KMS-11 (cell line): ENCODE measurements at regions not wholly inside any gene's neighbourhood (a gene's known extent, or its start where the extent isn't known, plus 50 kb on each side); places are given as distances from the start of the nearest gene placed in this dataset.

ENCODE experiments used
- H2AFZ ChIP-seq: fragments of 200-600 bp; sonication (generic); 2 replicates; pipeline ENCODE4 v1.6.1; 2016; ENCODE audit warnings: antibody characterized with exemption, mixed run types, low read depth
- H3K27ac ChIP-seq: fragments of 200-600 bp; sonication (generic); 2 replicates; pipeline ENCODE4 v1.6.1; 2016; ENCODE audit warnings: mild to moderate bottlenecking, mixed run types
- H3K27me3 ChIP-seq: fragments of 200-600 bp; sonication (generic); 2 replicates; pipeline ENCODE4 v1.6.1; 2017; ENCODE audit warnings: mild to moderate bottlenecking, low read depth, mixed run types, moderate library complexity; ENCODE audit not compliant: insufficient read depth
- H3K36me3 ChIP-seq: fragments of 200-600 bp; sonication (generic); 2 replicates; pipeline ENCODE4 v1.6.1; 2017; ENCODE audit warnings: mild to moderate bottlenecking, mixed run types; ENCODE audit not compliant: insufficient read depth
- H3K4me1 ChIP-seq: fragments of 200-600 bp; sonication (generic); 2 replicates; pipeline ENCODE4 v1.6.1; 2016; ENCODE audit warnings: mild to moderate bottlenecking, low read depth, mixed run types; ENCODE audit not compliant: poor library complexity, severe bottlenecking
- H3K4me2 ChIP-seq: fragments of 200-600 bp; sonication (generic); 2 replicates; pipeline ENCODE4 v1.7.0; 2016; ENCODE audit warnings: mild to moderate bottlenecking, mixed run types
- H3K4me3 ChIP-seq: fragments of 200-600 bp; sonication (generic); IDR thresholded peaks from 2 replicates; pipeline ENCODE4 v1.6.1; 2017; ENCODE audit warnings: low read depth, low read length, mixed read lengths; ENCODE audit not compliant: insufficient read depth
- H3K79me2 ChIP-seq: fragments of 200-600 bp; sonication (generic); 2 replicates; pipeline ENCODE4 v1.6.1; 2016; ENCODE audit warnings: low read depth, mixed run types; ENCODE audit not compliant: insufficient read depth
- H3K9ac ChIP-seq: fragments of 200-600 bp; sonication (generic); 2 replicates; pipeline ENCODE4 v1.6.1; 2016; ENCODE audit warnings: mild to moderate bottlenecking, mixed run types
- H4K20me1 ChIP-seq: fragments of 200-600 bp; sonication (generic); 2 replicates; pipeline ENCODE4 v1.6.1; 2016; ENCODE audit warnings: mild to moderate bottlenecking, mixed run types; ENCODE audit not compliant: insufficient read depth
- TF ChIP-seq, protein P1 (sequence below): fragments of 200-600 bp; sonication (generic); conservative IDR thresholded peaks from 2 replicates; pipeline ENCODE4 v1.6.1; 2017; ENCODE audit warnings: low read depth, mild to moderate bottlenecking, antibody characterized with exemption, low read length, moderate library complexity, mixed read lengths

DNA sequence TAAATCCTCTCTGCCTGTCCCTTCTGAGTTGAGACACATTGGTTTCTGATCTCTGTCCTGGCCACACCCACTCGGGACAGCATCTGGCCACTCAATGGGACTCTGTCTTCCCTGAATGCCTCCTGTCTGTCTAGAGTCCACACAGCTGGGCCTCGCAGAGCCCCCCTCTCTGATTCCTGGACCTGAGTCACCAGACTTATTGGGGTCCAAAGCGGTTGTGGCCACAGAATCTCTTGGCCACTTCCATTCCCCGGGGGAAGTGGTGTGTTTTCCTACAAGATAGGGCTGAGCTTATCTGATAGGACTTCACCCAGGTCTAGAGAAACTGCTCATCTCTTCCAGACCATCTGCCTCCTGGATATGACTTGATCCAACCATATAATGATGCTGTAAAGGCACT lies 57.4 kb upstream of the WNT11 start:
- Histone ChIP-seq H3K36me3 (no peaks in the 10 kb centered on the region), H3K4me1 (no peaks in the 10 kb centered on the region), H3K4me2 (no peak overlapping the region), H3K79me2 (no peaks in the 10 kb centered on the region), H3K4me3 (no peak overlapping the region), H3K27me3 (no peaks in the 10 kb centered on the region), H3K9ac (no peak overlapping the region), H3K27ac (no peak overlapping the region), H4K20me1 (no peaks in the 10 kb centered on the region), H2AFZ (no peak overlapping the region)
- TF ChIP-seq, protein P1, sequence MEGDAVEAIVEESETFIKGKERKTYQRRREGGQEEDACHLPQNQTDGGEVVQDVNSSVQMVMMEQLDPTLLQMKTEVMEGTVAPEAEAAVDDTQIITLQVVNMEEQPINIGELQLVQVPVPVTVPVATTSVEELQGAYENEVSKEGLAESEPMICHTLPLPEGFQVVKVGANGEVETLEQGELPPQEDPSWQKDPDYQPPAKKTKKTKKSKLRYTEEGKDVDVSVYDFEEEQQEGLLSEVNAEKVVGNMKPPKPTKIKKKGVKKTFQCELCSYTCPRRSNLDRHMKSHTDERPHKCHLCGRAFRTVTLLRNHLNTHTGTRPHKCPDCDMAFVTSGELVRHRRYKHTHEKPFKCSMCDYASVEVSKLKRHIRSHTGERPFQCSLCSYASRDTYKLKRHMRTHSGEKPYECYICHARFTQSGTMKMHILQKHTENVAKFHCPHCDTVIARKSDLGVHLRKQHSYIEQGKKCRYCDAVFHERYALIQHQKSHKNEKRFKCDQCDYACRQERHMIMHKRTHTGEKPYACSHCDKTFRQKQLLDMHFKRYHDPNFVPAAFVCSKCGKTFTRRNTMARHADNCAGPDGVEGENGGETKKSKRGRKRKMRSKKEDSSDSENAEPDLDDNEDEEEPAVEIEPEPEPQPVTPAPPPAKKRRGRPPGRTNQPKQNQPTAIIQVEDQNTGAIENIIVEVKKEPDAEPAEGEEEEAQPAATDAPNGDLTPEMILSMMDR: no peak

DNA sequence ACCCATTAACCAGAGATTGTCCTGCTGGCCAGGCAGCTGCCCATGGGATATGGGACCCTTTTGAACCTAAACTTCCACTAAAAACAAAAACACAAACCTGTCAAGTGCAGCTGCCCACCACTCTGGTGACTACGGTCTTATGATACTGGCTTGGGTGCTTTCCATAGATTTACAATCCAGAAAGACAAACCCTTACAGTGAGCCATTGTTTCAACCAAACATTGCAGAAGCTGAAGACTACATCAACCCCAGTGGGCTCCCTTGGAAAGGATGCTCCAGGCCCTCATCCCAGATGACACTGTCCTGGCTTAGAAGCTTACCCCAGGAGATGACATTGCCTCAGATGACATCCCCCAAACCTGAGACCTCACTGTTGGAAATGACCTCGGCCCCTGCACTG lies 56.9 kb upstream of the WNT11 start:
- H3K79me2 ChIP-seq: no peaks in the 10 kb centered on the region
- H3K27me3 ChIP-seq: no peaks in the 10 kb centered on the region
- TF ChIP-seq, protein P1: no peak
- H3K27ac ChIP-seq: no peak overlapping the region
- no peak overlapping the region for H3K4me2 ChIP-seq
- no peaks in the 10 kb centered on the region for H3K4me1 ChIP-seq
- no peaks in the 10 kb centered on the region for H4K20me1 ChIP-seq
- no peak overlapping the region for H2AFZ ChIP-seq
- no peaks in the 10 kb centered on the region for H3K36me3 ChIP-seq
- H3K4me3 ChIP-seq: no peak overlapping the region
- no peak overlapping the region for H3K9ac ChIP-seq

DNA sequence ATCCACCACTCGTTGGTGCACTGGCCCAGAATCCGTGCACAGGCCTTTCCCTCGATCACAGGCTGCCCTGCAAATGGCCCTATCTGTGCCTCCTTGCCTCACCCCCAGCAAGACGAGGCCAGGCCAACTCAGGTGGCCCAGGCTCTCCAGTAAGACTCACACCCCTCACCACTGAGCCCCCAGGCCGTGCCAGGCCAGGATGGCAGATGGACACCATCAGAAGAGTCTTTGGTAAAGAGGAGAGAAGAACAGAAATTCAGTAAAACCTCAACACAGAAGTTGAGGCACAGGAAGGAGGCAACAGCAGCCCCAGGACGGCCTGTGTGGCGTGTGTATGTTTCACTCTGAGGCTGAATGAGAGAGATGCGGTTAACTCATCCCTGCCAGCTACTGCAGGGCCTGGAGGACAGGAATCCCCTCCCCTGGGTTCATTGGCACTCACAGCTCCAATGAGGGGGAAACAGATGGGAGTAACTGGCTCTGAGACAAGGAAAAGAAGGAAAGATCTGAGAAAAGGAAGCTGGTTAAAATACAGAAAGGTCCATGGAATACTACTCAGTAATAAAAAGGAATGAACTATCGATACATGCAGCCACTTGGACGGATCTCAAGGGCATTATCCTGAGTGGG lies 54.1 kb upstream of the WNT11 start:
- Histone ChIP-seq H3K4me2 (no peak overlapping the region), H4K20me1 (no peaks in the 10 kb centered on the region), H3K79me2 (no peaks in the 10 kb centered on the region), H3K9ac (no peak overlapping the region), H3K36me3 (no peaks in the 10 kb centered on the region), H3K4me1 (no peaks in the 10 kb centered on the region), H2AFZ (no peak overlapping the region), H3K27ac (no peak overlapping the region), H3K27me3 (no peaks in the 10 kb centered on the region), H3K4me3 (no peak overlapping the region)
- TF ChIP-seq, protein P1: no peak

DNA sequence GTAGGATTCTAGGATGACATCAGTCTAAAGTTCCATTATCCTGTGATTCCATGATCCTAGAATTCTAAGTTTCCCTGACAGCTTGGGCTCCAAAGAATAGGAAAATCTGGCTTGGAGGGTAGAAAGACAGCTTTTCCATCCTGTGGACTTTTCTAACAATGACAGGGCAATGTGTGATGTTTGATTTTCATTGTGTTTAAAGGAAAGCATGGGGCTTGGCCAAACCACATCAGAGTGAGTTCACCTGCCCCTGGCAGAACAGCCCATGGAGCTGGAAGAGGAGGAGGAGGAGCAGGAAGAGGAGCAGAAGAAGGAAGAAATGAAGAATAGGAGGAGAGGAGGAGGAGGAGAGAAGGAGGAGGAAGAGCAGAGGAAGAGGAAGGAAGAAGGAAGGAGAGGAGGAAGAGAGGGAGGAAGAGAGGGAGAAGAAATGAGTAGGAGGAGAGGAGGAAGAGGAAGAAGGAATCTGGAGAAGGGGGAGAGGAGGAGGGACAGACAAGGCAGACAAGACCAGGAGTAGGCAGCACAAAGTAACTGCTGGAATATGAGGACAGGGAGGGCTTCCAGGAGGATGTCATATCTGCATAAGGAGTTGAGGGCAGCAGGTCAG lies 53.1 kb upstream of the WNT11 start:
- Histone ChIP-seq H3K27me3 (no peaks in the 10 kb centered on the region), H3K4me1 (no peaks in the 10 kb centered on the region), H4K20me1 (no peaks in the 10 kb centered on the region), H3K4me3 (no peak overlapping the region), H3K9ac (no peak overlapping the region), H3K79me2 (no peaks in the 10 kb centered on the region), H3K27ac (no peak overlapping the region), H2AFZ (no peak overlapping the region), H3K4me2 (no peak overlapping the region), H3K36me3 (no peaks in the 10 kb centered on the region)
- TF ChIP-seq, protein P1: no peak
